ENCODE measurements at regions not wholly inside any gene's neighbourhood (a gene's known extent, or its start where the extent isn't known, plus 50 kb on each side); places are given as distances from the start of the nearest gene placed in this dataset.

GRCh38 chr2:4908461-4908860 is 783.7 kb upstream of the SOX11 start:
- TF ChIP-seq ZNF280D (tag by site-specific recombination; IDR thresholded peaks at IDR 0.05) (no peak), CTCF (tag by site-specific recombination; IDR thresholded peaks at IDR 0.05) (no peak)
